ENCODE measurements at regions not wholly inside any gene's neighbourhood (a gene's known extent, or its start where the extent isn't known, plus 50 kb on each side); places are given as distances from the start of the nearest gene placed in this dataset.

DNA sequence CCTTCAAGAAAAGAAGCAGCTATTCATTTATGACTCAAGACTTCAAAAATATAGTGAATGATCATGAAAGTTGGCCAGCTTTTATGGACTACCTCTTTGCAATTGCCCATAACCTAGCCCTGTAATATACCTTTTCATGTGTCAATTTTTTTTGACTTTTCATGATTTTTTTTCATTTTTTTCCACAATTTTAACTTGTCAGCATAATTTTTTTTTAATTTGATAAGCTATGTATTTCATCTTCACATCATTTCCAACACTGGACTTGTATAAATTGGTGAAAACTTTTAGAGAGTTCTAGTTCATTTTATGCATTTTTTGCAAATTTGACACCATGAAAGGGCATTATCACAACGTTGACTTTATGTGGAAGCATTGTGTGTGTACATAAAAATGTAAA is 220.8 kb upstream of the NFE2L3 start:
- Mint-ChIP-seq H3K4me1 (no peaks in the 10 kb centered on the region), H3K27me3 (peaks cover 68% of the 10 kb centered on the region), H3K9me3 (ENCODE audit: insufficient read depth) (peaks cover 13% of the 10 kb centered on the region), H3K4me3 (no peak overlapping the region), H3K27ac (no peak overlapping the region)
- ChIA-PET POLR2A (no interaction called here), CTCF (no interaction called here)
- H3K27me3 ChIP-seq (replicated peaks in 1 of 4; ENCODE audit: control extremely low read depth in 1 of 4, control insufficient read depth in 3 of 4, insufficient read depth in 4 of 4, low read length in 3 of 4), result peaks cover 0 to 39% (median 23%) of the 10 kb centered on the region in 4 experiments
- intact Hi-C loops (cut with micrococcal nuclease), result no loop called here
- no peaks in the 10 kb centered on the region for H3K4me1 ChIP-seq (ENCODE audit: control insufficient read depth in 2 of 2, insufficient read depth in 2 of 2, low read length in 2 of 2)
- TF ChIP-seq, protein P1, sequence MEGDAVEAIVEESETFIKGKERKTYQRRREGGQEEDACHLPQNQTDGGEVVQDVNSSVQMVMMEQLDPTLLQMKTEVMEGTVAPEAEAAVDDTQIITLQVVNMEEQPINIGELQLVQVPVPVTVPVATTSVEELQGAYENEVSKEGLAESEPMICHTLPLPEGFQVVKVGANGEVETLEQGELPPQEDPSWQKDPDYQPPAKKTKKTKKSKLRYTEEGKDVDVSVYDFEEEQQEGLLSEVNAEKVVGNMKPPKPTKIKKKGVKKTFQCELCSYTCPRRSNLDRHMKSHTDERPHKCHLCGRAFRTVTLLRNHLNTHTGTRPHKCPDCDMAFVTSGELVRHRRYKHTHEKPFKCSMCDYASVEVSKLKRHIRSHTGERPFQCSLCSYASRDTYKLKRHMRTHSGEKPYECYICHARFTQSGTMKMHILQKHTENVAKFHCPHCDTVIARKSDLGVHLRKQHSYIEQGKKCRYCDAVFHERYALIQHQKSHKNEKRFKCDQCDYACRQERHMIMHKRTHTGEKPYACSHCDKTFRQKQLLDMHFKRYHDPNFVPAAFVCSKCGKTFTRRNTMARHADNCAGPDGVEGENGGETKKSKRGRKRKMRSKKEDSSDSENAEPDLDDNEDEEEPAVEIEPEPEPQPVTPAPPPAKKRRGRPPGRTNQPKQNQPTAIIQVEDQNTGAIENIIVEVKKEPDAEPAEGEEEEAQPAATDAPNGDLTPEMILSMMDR (IDR thresholded peaks at IDR 0.05), result no peak
- DNase-seq, result no peak
- H4K20me1 ChIP-seq (ENCODE audit: control insufficient read depth, insufficient read depth, low read length, poor library complexity, severe bottlenecking), result no peaks in the 10 kb centered on the region
- no peak overlapping the region for H3K4me3 ChIP-seq (ENCODE audit: control extremely low read depth in 1 of 5, extremely low read depth in 1 of 5, insufficient read depth in 1 of 5, low read depth in 2 of 5, low read length in 4 of 5)
- no peaks in the 10 kb centered on the region for H3K36me3 ChIP-seq (replicated peaks in 1 of 2; ENCODE audit: control extremely low read depth in 1 of 2, control insufficient read depth in 1 of 2, extremely low read depth in 1 of 2, insufficient read depth in 2 of 2, low read length in 1 of 2)
- ATAC-seq (ENCODE audit: low read depth), result no peak
- peaks cover 5 to 22% (median 7%) of the 10 kb centered on the region in 3 donors for H3K9me3 ChIP-seq (ENCODE audit: control extremely low read depth in 1 of 3, control insufficient read depth in 2 of 3, insufficient read depth in 1 of 3, low read length in 2 of 3)
- H2AFZ ChIP-seq (ENCODE audit: insufficient read depth, low read depth, low read length, poor library complexity, severe bottlenecking), result no peak overlapping the region
- H3K4me2 ChIP-seq (replicated peaks; ENCODE audit: low read depth, low read length, poor library complexity, severe bottlenecking), result no peak overlapping the region
- WGBS (ENCODE audit: insufficient coverage), result no CpG with 5 or more reads among the region's 1 CpG
- no peak overlapping the region for H3K27ac ChIP-seq (ENCODE audit: low read length in 2 of 2)
- H3K9ac ChIP-seq (ENCODE audit: low read length), result no peak overlapping the region
- no peaks in the 10 kb centered on the region for H3K79me2 ChIP-seq (ENCODE audit: control insufficient read depth, insufficient read depth, low read length)

DNA sequence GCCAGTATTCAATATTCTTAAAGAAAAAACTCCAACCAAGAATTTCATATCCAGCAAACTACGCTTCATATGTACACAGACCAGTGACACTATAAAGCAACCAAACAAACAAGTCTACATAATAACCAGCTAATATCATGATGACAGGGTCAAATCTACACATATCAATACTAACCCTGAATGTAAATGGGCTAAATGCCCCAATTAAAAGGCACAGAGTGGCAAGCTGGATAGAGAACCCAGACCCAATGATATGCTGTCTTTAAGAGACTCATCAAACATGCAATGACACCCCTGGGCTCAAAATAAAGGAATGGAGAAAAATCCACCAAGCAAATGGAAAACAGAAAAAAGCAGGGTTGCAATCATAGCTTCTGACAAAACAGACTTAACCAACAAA is 218.1 kb upstream of the NFE2L3 start:
- Histone ChIP-seq H3K27ac (ENCODE audit: low read length in 2 of 2) (no peak overlapping the region), H3K27me3 (replicated peaks in 1 of 4; ENCODE audit: control extremely low read depth in 1 of 4, control insufficient read depth in 3 of 4, insufficient read depth in 4 of 4, low read length in 3 of 4) (peaks cover 0 to 28% (median 21%) of the 10 kb centered on the region in 4 experiments), H4K20me1 (ENCODE audit: control insufficient read depth, insufficient read depth, low read length, poor library complexity, severe bottlenecking) (no peaks in the 10 kb centered on the region), H3K79me2 (ENCODE audit: control insufficient read depth, insufficient read depth, low read length) (no peaks in the 10 kb centered on the region), H3K9ac (ENCODE audit: low read length) (no peak overlapping the region), H3K9me3 (ENCODE audit: control extremely low read depth in 1 of 3, control insufficient read depth in 2 of 3, insufficient read depth in 1 of 3, low read length in 2 of 3) (peaks cover 5 to 22% (median 7%) of the 10 kb centered on the region in 3 donors), H2AFZ (ENCODE audit: insufficient read depth, low read depth, low read length, poor library complexity, severe bottlenecking) (no peak overlapping the region), H3K4me2 (replicated peaks; ENCODE audit: low read depth, low read length, poor library complexity, severe bottlenecking) (no peak overlapping the region), H3K4me3 (ENCODE audit: control extremely low read depth in 1 of 5, extremely low read depth in 1 of 5, insufficient read depth in 1 of 5, low read depth in 2 of 5, low read length in 4 of 5) (no peak overlapping the region), H3K4me1 (ENCODE audit: control insufficient read depth in 2 of 2, insufficient read depth in 2 of 2, low read length in 2 of 2) (no peaks in the 10 kb centered on the region), H3K36me3 (replicated peaks in 1 of 2; ENCODE audit: control extremely low read depth in 1 of 2, control insufficient read depth in 1 of 2, extremely low read depth in 1 of 2, insufficient read depth in 2 of 2, low read length in 1 of 2) (no peaks in the 10 kb centered on the region)
- DNase-seq, result no peak
- Mint-ChIP-seq H3K9me3 (ENCODE audit: insufficient read depth) (peaks cover 13% of the 10 kb centered on the region), H3K4me1 (no peaks in the 10 kb centered on the region), H3K27me3 (peaks cover 59% of the 10 kb centered on the region), H3K4me3 (no peak overlapping the region), H3K27ac (no peak overlapping the region)
- ChIA-PET CTCF (interaction anchor here (1.3 kb wide), 1 partner anchor 128 kb away, joined by 3 read pairs; no protein-coding TSS in a partner anchor), POLR2A (no interaction called here)
- ATAC-seq (ENCODE audit: low read depth), result no peak
- 100% methylated on average over 1 of the region's 1 CpG for WGBS (ENCODE audit: insufficient coverage)
- intact Hi-C loops (cut with micrococcal nuclease), result no loop called here
- TF ChIP-seq EZH2 (IDR thresholded peaks at IDR 0.05; ENCODE audit: borderline replicate concordance, insufficient read depth, low read depth, low read length, poor library complexity, severe bottlenecking), result no peak
- TF ChIP-seq, protein P1 (IDR thresholded peaks at IDR 0.05), result no peak
